ENCODE measurements at regions not wholly inside any gene's neighbourhood (a gene's known extent, or its start where the extent isn't known, plus 50 kb on each side); places are given as distances from the start of the nearest gene placed in this dataset.

- no peak overlapping the region for H3K27ac ChIP-seq (ENCODE audit: extremely low read length, insufficient read depth, low read length)
- CTCF ChIA-PET (ENCODE audit: low intra/inter-chr PET ratio, low total read pairs): no interaction called here
- FAIRE-seq: no peak
- POLR2A ChIA-PET: no interaction called here
- H3K79me2 ChIP-seq (ENCODE audit: insufficient read depth, low read length): no peaks in the 10 kb centered on the region
- DNase-seq (ENCODE audit: low spot score): no peak
- 23% methylated on average over 3 of the region's 3 CpGs for WGBS (ENCODE audit: low lambda C conversion rate)
- no peak overlapping the region for H3K9ac ChIP-seq (ENCODE audit: insufficient read depth, low read depth, low read length)
- intact Hi-C loops (cut with micrococcal nuclease; ENCODE audit: unreplicated experiment): no loop called here
- ATAC-seq: no peak
- in situ Hi-C loops (cut with HindIII; ENCODE audit: extremely low pct_ligation_motif_present, low pct_unique_long_range_greater_than_20kb): no loop called here
- no peaks in the 10 kb centered on the region for H3K36me3 ChIP-seq (replicated peaks in 1 of 2; ENCODE audit: control insufficient read depth in 1 of 2, insufficient read depth in 2 of 2, low read length in 2 of 2)
- no peaks in the 10 kb centered on the region for H3K9me3 ChIP-seq (ENCODE audit: low read length)
- peaks cover 24% of the 10 kb centered on the region for H3K4me1 ChIP-seq (ENCODE audit: insufficient read depth, low read length)
- no peak overlapping the region for H3K4me2 ChIP-seq (ENCODE audit: low read depth, low read length)
- no peak for TF ChIP-seq ZNF230 (CRISPR knock-in tag; IDR thresholded peaks at IDR 0.05)
- no peak for TF ChIP-seq JUNB (CRISPR knock-in tag; IDR thresholded peaks at IDR 0.05; ENCODE audit: borderline replicate concordance)
- TF ChIP-seq ZNF609 (CRISPR knock-in tag; IDR thresholded peaks at IDR 0.05; ENCODE audit: borderline replicate concordance): no peak
- TF ChIP-seq ZNF34 (CRISPR knock-in tag; IDR thresholded peaks at IDR 0.05; ENCODE audit: borderline replicate concordance): no peak
- no peak for TF ChIP-seq PPARG (CRISPR knock-in tag; conservative IDR thresholded peaks at IDR 0.05)
- no peak for TF ChIP-seq ZNF619 (CRISPR knock-in tag; IDR thresholded peaks at IDR 0.05)
- TF ChIP-seq GPBP1L1 (CRISPR knock-in tag; IDR thresholded peaks at IDR 0.05): no peak
- TF ChIP-seq SNRNP70 (IDR thresholded peaks at IDR 0.05; ENCODE audit: low read depth, low read length): no peak
- TF ChIP-seq CREBL2 (CRISPR knock-in tag; IDR thresholded peaks at IDR 0.05; ENCODE audit: borderline replicate concordance): no peak
- TF ChIP-seq IRF2 (CRISPR knock-in tag; IDR thresholded peaks at IDR 0.05): no peak
- no peak overlapping the region for H3K4me3 ChIP-seq (replicated peaks in 1 of 3; ENCODE audit: insufficient read depth in 1 of 3, low read depth in 2 of 3, low read length in 3 of 3)
- no TSS peak for BruUV-seq (replicated peaks)
- H4K20me1 ChIP-seq (ENCODE audit: insufficient read depth, low read length): no peaks in the 10 kb centered on the region
- H2AFZ ChIP-seq (ENCODE audit: low read length): no peak overlapping the region
- H3K27me3 ChIP-seq (ENCODE audit: control insufficient read depth in 1 of 2, insufficient read depth in 2 of 2, low read length in 2 of 2): peaks cover 2 to 27% of the 10 kb centered on the region in 2 experiments; a peak in 2 of 5 replicates
These were observed 229.1 kb upstream of the FAT1 start for GRCh38 chr4:186952709-186953108.
